Stimulated activated CD8-positive, alpha-beta memory T cell treated with anti-CD3 and anti-CD28 coated beads, Interleukin-7, amount 100 ng/mL, for 1 hour (primary cell): ENCODE measurements at regions not wholly inside any gene's neighbourhood (a gene's known extent, or its start where the extent isn't known, plus 50 kb on each side); places are given as distances from the start of the nearest gene placed in this dataset.
A peak's percentile ranks its signal among the peaks of the same experiment; 100 is the strongest.

Experiments
- DNase-seq, 2 donors: peaks; one replicate each; pipeline ENCODE4 v3.0.0-alpha.2; 2020; ENCODE audit warnings: low read depth in 2 of 2

GRCh38 chr18:70672581-70672980 is 383.7 kb downstream of the SOCS6 start:
- no peak for DNase-seq

DNA sequence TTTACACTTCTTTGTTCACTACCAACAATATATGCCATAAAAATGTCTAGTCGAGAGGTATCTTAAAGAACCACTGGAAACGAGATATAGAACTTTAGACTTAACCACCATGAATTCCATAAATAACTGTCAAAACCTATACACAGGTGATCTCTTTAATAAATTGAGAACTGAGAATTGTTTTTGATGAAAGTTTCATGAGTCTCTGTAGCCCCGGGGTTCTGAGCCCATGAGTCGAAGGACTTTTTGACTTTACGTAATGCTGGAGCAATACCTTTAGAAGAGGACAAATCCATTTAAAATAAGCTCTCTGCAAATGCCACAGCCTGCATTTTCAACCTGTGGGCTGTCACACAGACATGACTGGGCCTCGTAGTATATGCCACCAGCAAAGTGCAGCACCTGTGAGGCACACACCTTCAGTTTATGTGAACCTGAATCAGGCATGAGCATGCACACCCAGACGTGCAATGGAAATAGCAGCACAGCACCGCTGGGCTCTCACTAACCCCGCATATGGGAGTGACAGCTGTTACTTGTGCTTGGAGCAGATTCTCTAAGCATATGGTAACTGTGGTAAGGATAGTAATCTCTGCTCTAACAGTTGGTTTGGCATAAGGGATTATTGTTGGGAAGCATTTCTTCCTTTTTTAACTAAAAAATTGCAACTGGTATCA is 383.2 kb downstream of the SOCS6 start:
- DNase-seq = no peak

DNA sequence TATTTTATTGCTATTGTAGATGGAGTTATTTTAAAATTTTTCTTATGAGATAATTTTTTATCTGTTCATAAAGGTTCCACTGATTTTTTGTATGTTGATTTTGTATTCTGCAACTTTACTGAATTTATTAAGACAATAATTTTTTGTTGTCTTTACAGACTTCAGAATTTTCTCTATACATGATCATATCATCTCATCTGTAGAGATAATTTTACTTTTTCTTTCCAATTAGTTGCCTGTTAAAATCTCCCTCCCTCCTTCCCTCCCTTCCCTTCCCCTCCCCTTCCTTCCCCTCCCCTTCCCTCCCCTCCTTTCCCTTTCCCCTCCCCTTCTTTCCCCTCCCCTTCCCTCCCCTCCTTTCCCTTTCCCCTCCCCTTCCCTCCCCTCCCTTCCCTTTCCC is 378.1 kb downstream of the SOCS6 start:
- no peak for DNase-seq

DNA sequence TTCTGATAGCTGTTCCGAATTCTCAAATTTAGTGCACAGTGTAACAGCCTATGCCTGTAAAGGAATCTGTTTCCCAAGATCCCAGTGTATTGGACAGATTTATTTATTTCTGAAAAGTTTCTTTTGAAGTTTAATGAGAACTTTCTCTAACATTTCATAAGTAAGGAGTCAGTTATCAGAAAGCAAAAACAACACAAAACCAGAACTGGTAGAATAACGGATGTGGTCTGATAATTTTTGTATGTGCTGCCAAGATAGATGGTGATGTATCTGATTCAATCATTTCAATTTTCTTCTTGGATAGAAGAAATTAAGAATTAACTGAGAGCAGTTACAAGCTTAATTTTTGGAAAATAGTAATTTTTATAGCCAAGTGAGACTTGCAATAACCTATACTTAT is 374.3 kb downstream of the SOCS6 start:
- DNase-seq = no peak

DNA sequence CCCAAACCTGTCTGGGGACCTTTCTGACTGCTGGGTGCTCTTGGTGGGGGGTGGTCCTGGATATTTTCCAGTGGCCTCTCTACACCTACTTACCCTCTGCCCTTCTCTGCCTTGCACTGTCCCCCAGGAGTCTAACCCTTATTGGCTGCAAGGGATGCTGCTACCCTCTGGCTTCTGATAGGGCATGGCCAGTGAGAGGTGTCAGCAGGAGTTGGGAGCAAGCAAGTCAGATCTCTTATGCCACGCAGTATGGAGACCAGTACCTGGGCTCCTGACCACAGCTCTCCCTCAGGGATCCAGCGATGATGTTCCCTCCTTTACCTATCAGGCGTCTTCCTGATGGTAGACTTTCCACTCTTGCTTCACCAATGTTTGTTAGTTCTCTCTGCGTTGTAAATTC is 373.7 kb downstream of the SOCS6 start:
- DNase-seq = no peak

DNA sequence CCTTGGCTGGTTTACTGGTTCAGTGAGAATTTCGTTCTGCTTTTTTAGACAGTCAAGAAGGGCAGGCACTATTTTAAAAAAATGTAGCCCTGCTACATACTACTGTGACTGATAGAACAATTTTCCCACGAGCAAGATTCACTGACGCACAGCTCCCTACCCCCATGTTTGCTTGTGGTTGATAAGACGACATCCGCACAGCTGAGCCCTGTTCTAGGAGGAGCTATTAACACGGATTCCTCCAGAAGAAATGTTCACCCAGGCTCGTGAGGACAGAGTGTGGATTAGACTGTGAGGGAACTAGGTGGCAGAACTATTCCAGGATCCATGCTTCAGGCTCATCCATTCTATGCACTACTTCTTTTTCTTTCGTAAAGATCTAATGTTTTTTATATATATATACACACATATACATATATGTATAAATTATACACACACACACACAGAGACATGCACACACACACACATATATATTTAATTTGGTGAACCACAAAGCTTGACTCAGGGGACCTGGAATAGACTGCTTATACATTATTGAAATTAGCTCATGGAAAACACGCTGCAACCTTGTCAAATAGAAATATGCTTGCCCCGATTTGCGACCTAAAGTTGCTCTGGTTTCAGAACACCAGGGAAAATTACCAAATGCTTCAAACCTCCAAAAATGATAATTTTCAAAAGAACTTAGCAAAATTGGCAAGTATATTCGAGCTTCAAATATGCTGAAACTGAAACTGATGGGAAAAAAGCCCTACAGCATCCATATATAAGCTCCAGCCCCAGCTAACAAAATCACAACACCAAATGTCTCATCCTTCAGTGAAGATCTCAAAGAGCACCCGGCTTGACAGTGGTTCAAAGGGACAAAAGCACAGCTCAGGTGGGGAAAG is 370.4 kb downstream of the SOCS6 start:
- DNase-seq = peak in 1 of 2 donors; percentile 14

DNA sequence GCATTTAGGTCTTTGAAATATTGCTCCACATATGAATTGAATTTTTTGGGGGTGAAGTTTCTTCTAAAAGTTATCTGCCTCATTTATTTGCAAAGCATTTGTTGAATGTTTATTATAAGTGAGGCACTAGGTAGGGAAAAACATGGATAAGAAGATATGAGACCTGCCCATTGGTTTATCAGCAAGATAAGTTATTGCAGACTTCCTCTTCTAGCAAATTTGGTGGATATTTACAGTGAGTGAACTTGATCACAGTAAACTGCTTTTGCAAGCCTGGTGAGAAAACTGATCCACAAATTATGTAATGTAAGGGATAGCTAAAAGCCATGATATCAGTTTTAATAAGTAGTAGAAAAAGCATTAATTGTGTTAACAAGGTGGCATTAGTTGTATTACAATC is 364.8 kb downstream of the SOCS6 start:
- DNase-seq = no peak

GRCh38 chr18:70650878-70651277 is 362.0 kb downstream of the SOCS6 start:
- DNase-seq = no peak

DNA sequence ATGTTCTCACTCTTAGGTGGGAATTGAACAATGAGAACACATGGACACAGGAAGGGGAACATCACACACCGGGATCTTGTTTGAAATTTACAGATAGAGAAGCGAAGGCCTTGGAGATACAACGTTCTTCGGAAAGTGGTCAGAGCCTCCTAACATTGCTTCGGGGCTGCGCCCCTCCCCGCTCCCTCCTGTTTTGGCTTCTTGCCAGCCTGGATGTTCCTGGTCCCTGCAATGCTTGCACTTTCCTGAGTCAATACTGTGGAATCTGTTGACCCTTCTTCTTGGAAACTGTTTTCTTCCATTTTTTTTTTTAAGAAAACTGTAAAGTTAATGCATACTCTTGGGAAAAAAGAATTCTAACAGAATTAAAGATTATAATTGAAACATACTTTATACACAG is 360.8 kb downstream of the SOCS6 start:
- no peak for DNase-seq

GRCh38 chr18:70645971-70646370 is 357.1 kb downstream of the SOCS6 start:
- no peak for DNase-seq

- no peak for DNase-seq
These were observed 355.0 kb downstream of the SOCS6 start for GRCh38 chr18:70643812-70644211.

DNA sequence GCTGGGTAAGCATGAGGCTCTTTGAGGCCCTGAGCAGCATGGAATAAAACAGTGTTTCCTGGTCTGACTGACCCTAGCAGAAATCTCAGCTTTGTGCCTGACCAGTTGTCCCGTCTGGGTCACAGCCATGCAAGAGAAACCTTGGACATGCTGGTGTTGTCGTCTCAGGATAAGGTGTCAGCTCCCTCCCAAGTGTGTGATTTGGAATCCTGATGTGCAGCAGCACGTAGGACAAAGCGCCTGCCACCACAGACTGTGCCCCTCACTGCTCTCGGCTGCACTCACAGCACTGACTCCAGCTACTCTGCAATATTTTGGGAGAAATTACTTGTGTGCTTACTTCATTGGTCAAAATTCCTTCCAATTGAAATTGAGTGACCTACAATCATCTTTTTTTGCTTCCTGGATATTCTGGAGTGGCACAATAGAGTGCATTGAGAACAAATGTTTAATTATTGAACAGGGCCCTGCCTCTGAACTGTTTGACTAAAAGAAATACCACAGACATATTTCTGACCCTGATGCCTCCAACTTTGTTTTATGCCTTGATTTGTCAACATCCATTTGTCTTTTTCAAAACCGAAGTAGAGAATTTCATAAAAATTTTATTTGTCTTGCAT is 352.4 kb downstream of the SOCS6 start:
- no peak for DNase-seq

GRCh38 chr18:70640336-70640887 is 351.6 kb downstream of the SOCS6 start:
- no peak for DNase-seq

GRCh38 chr18:70636991-70637390 is 348.1 kb downstream of the SOCS6 start:
- DNase-seq = no peak

DNA sequence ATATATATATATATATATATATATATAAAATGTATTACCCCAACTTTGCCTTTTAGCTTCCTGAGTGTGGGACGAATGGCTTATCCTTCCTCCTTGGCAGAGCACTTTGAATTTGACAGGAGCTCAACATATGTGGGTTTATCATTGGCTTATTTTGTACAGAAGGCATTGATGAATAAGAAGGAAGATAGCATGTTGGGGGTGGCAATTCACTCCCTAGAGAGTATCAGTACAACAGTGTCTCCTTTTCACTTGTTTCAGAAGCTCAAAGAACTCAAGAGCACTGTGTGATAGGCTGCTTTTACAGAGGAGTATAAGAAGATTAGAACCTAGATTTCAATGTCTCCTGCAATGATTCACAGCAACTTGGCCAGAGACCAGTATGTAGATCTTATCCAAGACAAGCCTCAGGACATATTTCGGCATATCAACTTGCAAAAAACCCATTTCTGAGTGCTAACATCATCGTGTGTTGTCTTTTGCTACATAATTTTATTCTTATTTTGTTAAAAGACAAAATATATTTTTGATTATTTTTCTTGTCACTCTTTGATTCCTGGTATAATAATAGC is 345.8 kb downstream of the SOCS6 start:
- no peak for DNase-seq

GRCh38 chr18:70627182-70627802 is 338.4 kb downstream of the SOCS6 start:
- DNase-seq = no peak

DNA sequence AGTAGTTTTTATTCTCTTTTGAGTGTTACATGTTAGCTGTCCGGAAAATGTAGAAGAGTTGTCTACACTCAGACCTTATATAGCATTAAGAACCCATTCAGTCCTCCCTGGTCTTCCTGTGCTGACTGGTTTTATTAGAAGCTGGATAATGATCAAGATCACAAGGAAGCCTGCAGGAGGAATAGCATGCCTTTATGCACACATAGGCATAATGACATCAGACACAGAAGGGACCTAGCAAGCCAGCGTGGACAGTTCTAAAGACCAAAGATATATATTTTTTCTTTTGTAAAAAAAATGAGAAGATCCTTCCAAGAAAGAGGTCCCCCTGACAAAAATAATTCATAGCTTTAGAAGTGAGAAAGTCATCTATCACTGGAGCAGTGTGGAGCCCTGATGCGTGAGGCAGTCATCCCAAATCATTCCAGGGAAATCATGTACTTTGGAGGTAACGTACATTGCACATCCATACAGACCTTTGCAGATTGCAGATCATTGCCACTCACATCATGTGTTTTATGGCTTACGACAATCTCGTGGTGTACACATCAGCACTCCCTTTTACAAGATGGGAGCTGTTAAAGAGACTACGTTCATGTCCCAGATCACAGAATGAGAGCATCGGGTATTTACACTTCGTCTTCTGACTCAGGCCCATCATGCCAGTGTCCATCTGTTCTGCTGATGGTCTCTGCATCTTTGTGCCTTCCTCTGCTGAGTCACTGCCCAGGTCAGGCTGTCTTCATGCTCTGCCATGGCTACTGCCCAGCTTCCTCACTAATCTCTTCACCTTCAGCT is 334.0 kb downstream of the SOCS6 start:
- DNase-seq = no peak

GRCh38 chr18:70621710-70622109 is 332.9 kb downstream of the SOCS6 start:
- DNase-seq = no peak

- DNase-seq = no peak
These were observed 332.2 kb downstream of the SOCS6 start for GRCh38 chr18:70620837-70621612.
